ENCODE measurements at regions not wholly inside any gene's neighbourhood (a gene's known extent, or its start where the extent isn't known, plus 50 kb on each side); places are given as distances from the start of the nearest gene placed in this dataset.
"Not testable (repeated sequence)": the region's sequence is repeated elsewhere in the genome, so short reads cannot be mapped to it uniquely, and the experiment has no call there.

GRCh38 chr12:12008232-12008850, 62.4 kb upstream of the BCL2L14 start:
- no peaks in the 10 kb centered on the region; the same call in 1 of the 2 replicates for H3K36me3 Mint-ChIP-seq
- H3K9me3 Mint-ChIP-seq: peaks cover 7% of the 10 kb centered on the region
- ATAC-seq: no peak; the same call in 1 of the 2 replicates
- ChIA-PET CTCF (interaction anchor here (0.7 to 3.0 kb wide), 13 partner anchors 9 to 500 kb away, joined by 3 to 40 read pairs (median 4); no protein-coding TSS in a partner anchor), POLR2A (no interaction called here)
- peaks cover 49% of the 10 kb centered on the region for H3K4me1 Mint-ChIP-seq
- TF ChIP-seq JUN (CRISPR knock-in tag; IDR thresholded peaks at IDR 0.05) (no peak), STAT6 (CRISPR knock-in tag; conservative IDR thresholded peaks at IDR 0.05; ENCODE audit: low read depth) (no peak), ZBTB43 (CRISPR knock-in tag; IDR thresholded peaks at IDR 0.05) (no peak), RELA (CRISPR knock-in tag; IDR thresholded peaks at IDR 0.05; ENCODE audit: borderline replicate concordance) (no peak), HMGXB4 (CRISPR knock-in tag; IDR thresholded peaks at IDR 0.05) (0 out of 2 replicates have a peak, but pooled peaks have one; percentile 12), IRF1 (CRISPR knock-in tag; IDR thresholded peaks at IDR 0.05) (no peak), CTCF (IDR thresholded peaks at IDR 0.05) (peak; percentile 67)
- H3K27ac Mint-ChIP-seq: peak overlapping the region; percentile 85
- peaks cover 3% of the 10 kb centered on the region; the same call in 1 of the 2 replicates for H3K27me3 Mint-ChIP-seq (ENCODE audit: low read depth)
- peak; percentile 52 for DNase-seq (ENCODE audit: low spot score)
- peak overlapping the region; percentile 28; the same call in 1 of the 2 replicates for H3K4me3 Mint-ChIP-seq

GRCh38 chr12:12008931-12009611, 61.7 kb upstream of the BCL2L14 start:
- TF ChIP-seq E2F5 (CRISPR knock-in tag; IDR thresholded peaks at IDR 0.05) (no peak), CDX4 (CRISPR knock-in tag; IDR thresholded peaks at IDR 0.05; ENCODE audit: borderline replicate concordance) (no peak), ZNF423 (CRISPR knock-in tag; IDR thresholded peaks at IDR 0.05) (0 out of 2 replicates have a peak, but pooled peaks have one; percentile 26), USF2 (CRISPR knock-in tag; IDR thresholded peaks at IDR 0.05) (0 out of 2 replicates have a peak, but pooled peaks have one; percentile 19), IRF1 (CRISPR knock-in tag; IDR thresholded peaks at IDR 0.05) (no peak)

GRCh38 chr12:12009749-12010276, 60.9 kb upstream of the BCL2L14 start:
- peaks cover 49% of the 10 kb centered on the region for H3K4me1 Mint-ChIP-seq
- H3K9me3 Mint-ChIP-seq; ATAC-seq; H3K4me3 Mint-ChIP-seq; DNase-seq (ENCODE audit: low spot score); H3K27me3 Mint-ChIP-seq (ENCODE audit: low read depth); H3K36me3 Mint-ChIP-seq; POLR2A ChIA-PET: not testable (repeated sequence)
- H3K27ac Mint-ChIP-seq: peak overlapping the region; percentile 85
- CTCF ChIA-PET: interaction anchor here (0.5 to 3.0 kb wide), 13 partner anchors 8 to 464 kb away, joined by 3 to 40 read pairs (median 4); no protein-coding TSS in a partner anchor

More at GRCh38 chr12:12008931-12009611, 61.7 kb upstream of the BCL2L14 start:
- ChIA-PET POLR2A (no interaction called here), CTCF (interaction anchor here (0.6 to 3.0 kb wide), 15 partner anchors 9 to 463 kb away, joined by 3 to 40 read pairs (median 4); no protein-coding TSS in a partner anchor)
- H3K4me1 Mint-ChIP-seq: peaks cover 49% of the 10 kb centered on the region
- no peaks in the 10 kb centered on the region for H3K27me3 Mint-ChIP-seq (ENCODE audit: low read depth)
- H3K4me3 Mint-ChIP-seq: peak overlapping the region; percentile 28; the same call in 1 of the 2 replicates
- DNase-seq (ENCODE audit: low spot score): peak; percentile 46
- peak overlapping the region; percentile 85 for H3K27ac Mint-ChIP-seq
- ATAC-seq: peak; percentile 89
- H3K9me3 Mint-ChIP-seq: peaks cover 7% of the 10 kb centered on the region
- H3K36me3 Mint-ChIP-seq: no peaks in the 10 kb centered on the region; the same call in 1 of the 2 replicates

Measured in WTC11 (cell line).